Activated naive CD4-positive, alpha-beta T cell treated with anti-CD3 and anti-CD28 coated beads for 36 hours (primary cell): ENCODE measurements at regions not wholly inside any gene's neighbourhood (a gene's known extent, or its start where the extent isn't known, plus 50 kb on each side); places are given as distances from the start of the nearest gene placed in this dataset.
"Not testable (repeated sequence)": the region's sequence is repeated elsewhere in the genome, so short reads cannot be mapped to it uniquely, and the experiment has no call there.

Experiments
- CTCF ChIA-PET: fragments of 350-600 bp; sonication (Branson Sonifier 250); formaldehyde crosslinking; loops from one replicate; lab custom pipeline; 2021; ENCODE audit warnings: antibody characterized with exemption; lab: Charles Lee
- DNase-seq: peaks from one replicate; pipeline ENCODE4 v3.0.0-alpha.2; 2020
- H3K27ac Mint-ChIP-seq: one replicate; pipeline ENCODE4 v1.8.0; 2021; ENCODE audit warnings: mild to moderate bottlenecking, mixed read lengths
- H3K27me3 Mint-ChIP-seq: one replicate; pipeline ENCODE4 v1.8.0; 2021; ENCODE audit warnings: low read depth, mixed read lengths
- H3K36me3 Mint-ChIP-seq: one replicate; pipeline ENCODE4 v1.8.0; 2021; ENCODE audit warnings: low read depth, mixed read lengths
- H3K4me1 Mint-ChIP-seq: one replicate; pipeline ENCODE4 v1.8.0; 2021; ENCODE audit warnings: low read depth, mixed read lengths
- H3K4me3 Mint-ChIP-seq: one replicate; pipeline ENCODE4 v1.8.0; 2021; ENCODE audit warnings: mild to moderate bottlenecking, moderate library complexity, mixed read lengths
- H3K9me3 Mint-ChIP-seq: one replicate; pipeline ENCODE4 v1.8.0; 2021; ENCODE audit warnings: mixed read lengths
- intact Hi-C: fragments of 100-400 bp; cut with micrococcal nuclease; formaldehyde crosslinking; loops from one replicate; pipeline ENCODE4 v1.15.1; 2023

GRCh38 chr2:14977021-14977420 lies 344.5 kb downstream of the LRATD1 start:
- Mint-ChIP-seq H3K27me3 (peaks cover 10% of the 10 kb centered on the region), H3K4me1 (peaks cover 3% of the 10 kb centered on the region), H3K9me3 (no peaks in the 10 kb centered on the region), H3K36me3 (no peaks in the 10 kb centered on the region), H3K4me3 (no peak overlapping the region), H3K27ac (no peak overlapping the region)
- no peak for DNase-seq
- CTCF ChIA-PET = no interaction called here
- intact Hi-C loops = no loop called here

- Mint-ChIP-seq H3K36me3 (no peaks in the 10 kb centered on the region), H3K27ac (no peak overlapping the region), H3K9me3 (no peaks in the 10 kb centered on the region), H3K4me1 (peaks cover 3% of the 10 kb centered on the region), H3K27me3 (peaks cover 14% of the 10 kb centered on the region), H3K4me3 (no peak overlapping the region)
- CTCF ChIA-PET = no interaction called here
- intact Hi-C loops = no loop called here
- DNase-seq = no peak
Observed at GRCh38 chr2:14978845-14979244, 346.3 kb downstream of the LRATD1 start.

GRCh38 chr2:14982790-14983189 lies 350.3 kb downstream of the LRATD1 start:
- no peaks in the 10 kb centered on the region for H3K9me3 Mint-ChIP-seq
- CTCF ChIA-PET = no interaction called here
- no peak overlapping the region for H3K4me3 Mint-ChIP-seq
- no peak overlapping the region for H3K27ac Mint-ChIP-seq
- H3K36me3 Mint-ChIP-seq = no peaks in the 10 kb centered on the region
- no peak for DNase-seq
- H3K4me1 Mint-ChIP-seq = peaks cover 3% of the 10 kb centered on the region
- intact Hi-C loops = no loop called here
- peaks cover 18% of the 10 kb centered on the region for H3K27me3 Mint-ChIP-seq

GRCh38 chr2:14988600-14988999 lies 356.1 kb downstream of the LRATD1 start:
- H3K9me3 Mint-ChIP-seq = no peaks in the 10 kb centered on the region
- H3K27me3 Mint-ChIP-seq = peaks cover 6% of the 10 kb centered on the region

GRCh38 chr2:14991723-14992122 lies 359.2 kb downstream of the LRATD1 start:
- H3K36me3 Mint-ChIP-seq = no peaks in the 10 kb centered on the region
- peaks cover 11% of the 10 kb centered on the region for H3K27me3 Mint-ChIP-seq
- intact Hi-C loops = no loop called here
- H3K27ac Mint-ChIP-seq = no peak overlapping the region
- CTCF ChIA-PET = interaction anchor here (1.0 kb wide), 1 partner anchor 67 kb away, joined by 3 read pairs; no protein-coding TSS in a partner anchor
- no peaks in the 10 kb centered on the region for H3K4me1 Mint-ChIP-seq
- H3K9me3 Mint-ChIP-seq = no peaks in the 10 kb centered on the region
- H3K4me3 Mint-ChIP-seq = no peak overlapping the region
- no peak for DNase-seq

More at GRCh38 chr2:14988600-14988999, 356.1 kb downstream of the LRATD1 start:
- H3K36me3 Mint-ChIP-seq = no peaks in the 10 kb centered on the region
- H3K27ac Mint-ChIP-seq = no peak overlapping the region
- CTCF ChIA-PET = interaction anchor here (0.8 kb wide), 1 partner anchor 41 kb away, joined by 3 read pairs; no protein-coding TSS in a partner anchor
- DNase-seq = no peak
- intact Hi-C loops = no loop called here
- H3K4me3 Mint-ChIP-seq = no peak overlapping the region
- H3K4me1 Mint-ChIP-seq = no peaks in the 10 kb centered on the region

GRCh38 chr2:14994721-14995120 lies 362.2 kb downstream of the LRATD1 start:
- no peaks in the 10 kb centered on the region for H3K4me1 Mint-ChIP-seq
- CTCF ChIA-PET = no interaction called here
- DNase-seq = no peak

GRCh38 chr2:14996351-14997014 lies 364.0 kb downstream of the LRATD1 start:
- no peak for DNase-seq
- peaks cover 9% of the 10 kb centered on the region for H3K27me3 Mint-ChIP-seq
- intact Hi-C loops = no loop called here
- no peaks in the 10 kb centered on the region for H3K36me3 Mint-ChIP-seq
- H3K4me1 Mint-ChIP-seq = no peaks in the 10 kb centered on the region
- no peaks in the 10 kb centered on the region for H3K9me3 Mint-ChIP-seq
- CTCF ChIA-PET = no interaction called here
- no peak overlapping the region for H3K4me3 Mint-ChIP-seq
- no peak overlapping the region for H3K27ac Mint-ChIP-seq

More at GRCh38 chr2:14994721-14995120, 362.2 kb downstream of the LRATD1 start:
- no peak overlapping the region for H3K27ac Mint-ChIP-seq
- no peaks in the 10 kb centered on the region for H3K36me3 Mint-ChIP-seq
- intact Hi-C loops = no loop called here
- no peak overlapping the region for H3K4me3 Mint-ChIP-seq
- peaks cover 9% of the 10 kb centered on the region for H3K27me3 Mint-ChIP-seq
- H3K9me3 Mint-ChIP-seq = no peaks in the 10 kb centered on the region

- Mint-ChIP-seq H3K4me1 (no peaks in the 10 kb centered on the region), H3K27me3 (peaks cover 9% of the 10 kb centered on the region), H3K36me3 (no peaks in the 10 kb centered on the region), H3K9me3 (no peaks in the 10 kb centered on the region), H3K4me3 (no peak overlapping the region), H3K27ac (no peak overlapping the region)
- no peak for DNase-seq
- intact Hi-C loops = no loop called here
- CTCF ChIA-PET = no interaction called here
Observed at GRCh38 chr2:14998546-14998945, 366.0 kb downstream of the LRATD1 start.

GRCh38 chr2:14999114-14999661 lies 366.7 kb downstream of the LRATD1 start:
- no peaks in the 10 kb centered on the region for H3K9me3 Mint-ChIP-seq
- intact Hi-C loops = no loop called here
- peaks cover 9% of the 10 kb centered on the region for H3K27me3 Mint-ChIP-seq
- no peak overlapping the region for H3K27ac Mint-ChIP-seq
- no peaks in the 10 kb centered on the region for H3K4me1 Mint-ChIP-seq
- no peak for DNase-seq
- CTCF ChIA-PET = no interaction called here
- H3K36me3 Mint-ChIP-seq = no peaks in the 10 kb centered on the region
- H3K4me3 Mint-ChIP-seq = no peak overlapping the region

GRCh38 chr2:15002519-15002918 lies 370.0 kb downstream of the LRATD1 start:
- not testable (repeated sequence) for H3K27ac Mint-ChIP-seq, H3K36me3 Mint-ChIP-seq

GRCh38 chr2:15006667-15007066 lies 374.1 kb downstream of the LRATD1 start:
- CTCF ChIA-PET = no interaction called here
- H3K9me3 Mint-ChIP-seq = peaks cover 2% of the 10 kb centered on the region
- intact Hi-C loops = no loop called here
- peaks cover 2% of the 10 kb centered on the region for H3K27me3 Mint-ChIP-seq
- H3K4me3 Mint-ChIP-seq = no peak overlapping the region
- no peak overlapping the region for H3K27ac Mint-ChIP-seq
- no peak for DNase-seq
- H3K36me3 Mint-ChIP-seq = no peaks in the 10 kb centered on the region
- H3K4me1 Mint-ChIP-seq = no peaks in the 10 kb centered on the region

More at GRCh38 chr2:15002519-15002918, 370.0 kb downstream of the LRATD1 start:
- H3K4me1 Mint-ChIP-seq, intact Hi-C loops, H3K27me3 Mint-ChIP-seq, CTCF ChIA-PET, DNase-seq, H3K4me3 Mint-ChIP-seq, H3K9me3 Mint-ChIP-seq: not testable (repeated sequence)

GRCh38 chr2:15009681-15010080 lies 377.2 kb downstream of the LRATD1 start:
- no peaks in the 10 kb centered on the region for H3K4me1 Mint-ChIP-seq
- H3K27ac Mint-ChIP-seq = no peak overlapping the region
- H3K36me3 Mint-ChIP-seq = peaks cover 2% of the 10 kb centered on the region
- H3K4me3 Mint-ChIP-seq = no peak overlapping the region
- H3K27me3 Mint-ChIP-seq = peaks cover 4% of the 10 kb centered on the region
- DNase-seq = no peak
- peaks cover 11% of the 10 kb centered on the region for H3K9me3 Mint-ChIP-seq
- intact Hi-C loops = no loop called here
- CTCF ChIA-PET = no interaction called here

- Mint-ChIP-seq H3K4me1 (no peaks in the 10 kb centered on the region), H3K27me3 (peaks cover 4% of the 10 kb centered on the region), H3K27ac (no peak overlapping the region), H3K4me3 (no peak overlapping the region), H3K36me3 (peaks cover 2% of the 10 kb centered on the region), H3K9me3 (peaks cover 14% of the 10 kb centered on the region)
- CTCF ChIA-PET = no interaction called here
- DNase-seq = no peak
- intact Hi-C loops = no loop called here
Observed at GRCh38 chr2:15010346-15010745, 377.8 kb downstream of the LRATD1 start.
